ENCODE measurements at regions not wholly inside any gene's neighbourhood (a gene's known extent, or its start where the extent isn't known, plus 50 kb on each side); places are given as distances from the start of the nearest gene placed in this dataset.

GRCh38 chr1:221303623-221304022 is 424.4 kb downstream of the HLX start:
- TF ChIP-seq FOSL1 (CRISPR knock-in tag; IDR thresholded peaks at IDR 0.05; ENCODE audit: borderline replicate concordance) (no peak), FOXO4 (CRISPR knock-in tag; conservative IDR thresholded peaks at IDR 0.05) (no peak), PITX1 (CRISPR knock-in tag; IDR thresholded peaks at IDR 0.05) (no peak), CHD2 (IDR thresholded peaks at IDR 0.05; ENCODE audit: low read depth, low read length) (no peak), CEBPB (IDR thresholded peaks at IDR 0.05; ENCODE audit: borderline replicate concordance, low read depth, low read length) (no peak), POLR2A (IDR thresholded peaks at IDR 0.05; ENCODE audit: insufficient read depth in 1 of 2, low read depth in 2 of 2, low read length in 2 of 2) (no peak), SP2 (CRISPR knock-in tag; IDR thresholded peaks at IDR 0.05) (no peak), SNRNP70 (IDR thresholded peaks at IDR 0.05; ENCODE audit: low read depth, low read length) (no peak), POLR2AphosphoS5 (IDR thresholded peaks at IDR 0.05; ENCODE audit: low read depth, low read length) (no peak), RFX5 (IDR thresholded peaks at IDR 0.05; ENCODE audit: low read depth, low read length) (no peak), ZNF841 (CRISPR knock-in tag; IDR thresholded peaks at IDR 0.05; ENCODE audit: borderline replicate concordance) (no peak)

Measured in HepG2 (cell line).